G401 (cell line): ENCODE measurements at regions not wholly inside any gene's neighbourhood (a gene's known extent, or its start where the extent isn't known, plus 50 kb on each side); places are given as distances from the start of the nearest gene placed in this dataset.

Source experiments
- DNase-seq: peaks from one replicate; pipeline ENCODE4 v3.0.0-alpha.2; 2015; ENCODE audit warnings: low spot score
- in situ Hi-C: cut with HindIII; loops from 2 replicates; pipeline ENCODE4 v1.10.0; 2016; ENCODE audit warnings: low sequenced_read_pairs, mixed read lengths

- in situ Hi-C loops: no loop called here
- DNase-seq: no peak
Observed at GRCh38 chr3:189099031-189099471, 72.7 kb upstream of the TPRG1 start.

GRCh38 chr3:189099505-189100290 lies 72.1 kb upstream of the TPRG1 start:
- peak; percentile 3 for DNase-seq
- in situ Hi-C loops: no loop called here

- in situ Hi-C loops: no loop called here
Observed at GRCh38 chr3:189100866-189101265, 70.9 kb upstream of the TPRG1 start.

GRCh38 chr3:189101594-189101993 lies 70.2 kb upstream of the TPRG1 start:
- DNase-seq: no peak
- in situ Hi-C loops: no loop called here

More at GRCh38 chr3:189100866-189101265, 70.9 kb upstream of the TPRG1 start:
- DNase-seq: no peak

- in situ Hi-C loops: no loop called here
- no peak for DNase-seq
Observed at GRCh38 chr3:189103208-189103607, 68.6 kb upstream of the TPRG1 start.

DNA sequence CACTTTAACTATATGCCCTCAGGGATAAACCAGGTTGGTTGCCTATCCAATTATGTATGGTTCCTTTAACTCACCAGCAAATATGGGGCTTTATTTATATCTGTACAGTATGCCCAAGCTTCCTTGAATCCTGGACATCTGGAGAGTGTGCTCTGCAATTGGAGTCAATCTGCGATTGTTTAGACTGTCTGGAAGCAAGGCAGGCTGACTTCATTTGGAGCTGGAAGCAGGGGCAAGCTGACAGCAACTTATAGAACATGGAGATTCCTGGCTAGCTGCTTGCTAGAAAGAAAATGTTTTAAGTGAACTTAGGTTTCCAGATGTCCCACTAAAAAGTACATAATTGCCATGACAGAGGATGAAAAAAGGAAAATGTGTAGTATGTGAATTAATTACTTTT lies 63.7 kb upstream of the TPRG1 start:
- in situ Hi-C loops: no loop called here
- no peak for DNase-seq

GRCh38 chr3:189108735-189109134 lies 63.0 kb upstream of the TPRG1 start:
- in situ Hi-C loops: no loop called here
- DNase-seq: no peak

GRCh38 chr3:189109145-189109544 lies 62.6 kb upstream of the TPRG1 start:
- no peak for DNase-seq
- in situ Hi-C loops: no loop called here

DNA sequence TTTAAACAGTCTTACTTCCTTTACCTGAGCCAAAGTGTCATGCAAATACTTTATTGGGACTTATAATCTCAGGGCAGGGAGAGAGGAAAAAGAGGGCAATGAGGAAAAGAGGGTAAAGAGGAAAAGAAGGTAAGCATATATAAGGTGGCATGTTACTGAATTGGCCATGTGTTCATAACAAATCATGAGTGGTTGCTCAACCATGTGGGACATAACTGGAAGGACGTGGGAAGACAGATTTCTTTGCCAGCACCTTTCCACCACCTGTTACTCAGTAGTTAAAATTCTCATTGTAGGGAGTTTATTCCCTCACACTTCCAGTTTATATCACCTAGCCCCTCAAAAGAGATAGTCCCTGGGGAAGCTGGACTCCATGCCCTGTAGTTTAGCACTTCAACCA lies 54.7 kb upstream of the TPRG1 start:
- no peak for DNase-seq
- in situ Hi-C loops: no loop called here

DNA sequence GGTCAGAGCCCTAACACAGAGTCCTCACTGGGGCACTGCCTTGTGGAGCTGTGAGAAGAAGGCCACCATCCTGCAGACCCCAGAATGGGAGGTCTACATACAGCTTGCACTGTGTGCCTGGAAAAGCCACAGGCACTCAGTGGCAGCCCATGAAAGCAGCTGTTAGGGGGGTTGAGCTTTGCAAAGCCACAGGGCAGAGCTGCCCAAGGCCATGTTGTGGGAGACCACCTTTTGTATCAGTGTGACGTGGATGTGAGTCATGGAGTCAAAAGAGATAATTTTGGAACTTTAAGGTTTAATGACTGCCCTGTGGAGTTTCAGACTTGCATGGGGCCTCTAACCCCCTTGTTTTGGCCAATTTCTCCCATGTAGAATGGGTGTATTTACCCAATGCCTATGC lies 52.9 kb upstream of the TPRG1 start:
- no peak for DNase-seq
- in situ Hi-C loops: no loop called here

DNA sequence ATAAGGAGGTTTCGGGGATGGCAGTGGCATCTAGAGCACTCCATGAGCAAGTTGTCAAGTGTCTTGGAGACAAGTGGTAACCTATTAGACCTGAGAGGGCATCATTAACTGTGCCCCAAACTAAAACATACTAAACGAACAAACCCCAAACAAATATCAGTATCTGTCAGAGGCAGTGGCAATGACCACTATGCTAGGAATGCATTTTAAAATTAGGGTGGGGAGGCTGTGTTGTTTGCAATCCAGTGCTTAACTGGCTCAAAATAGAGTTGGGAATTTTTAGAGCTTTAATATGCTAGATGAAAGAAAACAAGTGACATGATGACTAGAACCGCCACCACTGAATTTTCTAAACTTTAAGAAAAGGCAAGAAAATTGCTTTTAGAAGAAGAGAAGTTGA lies 51.8 kb upstream of the TPRG1 start:
- in situ Hi-C loops: no loop called here
- DNase-seq: no peak

DNA sequence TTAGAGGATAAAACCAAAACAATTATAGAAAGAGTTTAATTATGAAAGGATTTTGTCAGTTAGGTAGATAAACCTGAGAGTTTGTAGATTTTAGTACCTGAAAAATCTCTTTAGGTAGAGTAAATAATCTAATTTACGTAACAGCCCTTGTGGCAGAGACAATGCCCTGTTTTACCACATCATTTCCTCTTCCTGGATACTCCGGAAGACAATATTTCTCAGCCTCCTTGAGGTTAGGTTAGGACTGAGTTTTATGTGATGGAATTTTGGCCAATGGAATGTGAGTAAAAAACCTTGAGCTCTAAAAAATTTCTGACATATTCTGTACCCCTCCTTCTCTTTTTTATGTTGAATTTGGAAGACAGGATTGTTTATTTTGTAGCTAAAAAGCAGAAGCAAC lies 50.7 kb upstream of the TPRG1 start:
- no peak for DNase-seq
- in situ Hi-C loops: no loop called here
